ENCODE measurements at regions not wholly inside any gene's neighbourhood (a gene's known extent, or its start where the extent isn't known, plus 50 kb on each side); places are given as distances from the start of the nearest gene placed in this dataset.

DNA sequence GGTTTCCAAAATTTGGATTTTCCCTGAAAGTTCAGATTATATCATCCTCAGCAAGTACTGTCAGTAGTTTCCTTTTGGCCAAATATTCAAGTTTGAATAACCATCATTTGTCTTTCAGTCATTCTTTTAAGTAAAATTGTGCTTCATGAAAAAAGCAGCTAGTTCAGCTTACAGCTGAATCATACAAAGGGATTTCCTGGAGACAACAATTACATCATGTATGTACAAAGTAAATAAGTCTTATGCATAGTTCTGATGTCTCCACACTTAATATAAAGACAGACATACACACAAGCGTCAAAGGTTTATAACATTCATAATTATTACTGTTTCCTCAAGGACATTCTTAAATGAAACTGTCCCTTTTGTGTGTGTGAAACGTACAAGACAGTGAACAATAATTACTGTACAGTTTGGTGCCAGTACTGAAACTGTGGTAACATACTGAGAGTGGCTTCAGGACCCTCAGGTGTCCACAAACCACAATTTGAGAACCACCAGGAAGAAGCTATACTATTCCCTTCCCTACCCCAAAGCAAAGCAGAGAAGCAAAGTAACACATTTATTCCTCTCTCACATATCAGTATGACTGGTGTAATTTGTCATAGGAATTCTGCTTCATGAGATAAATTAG is 746.6 kb downstream of the TAF11L14 start:
- H3K27ac ChIP-seq (ENCODE audit: low read depth, low read length) = no peak overlapping the region
- H3K79me1 ChIP-seq (ENCODE audit: low read depth, low read length) = no peaks in the 10 kb centered on the region
- no peak overlapping the region for H3K9ac ChIP-seq (replicated peaks in 1 of 4; ENCODE audit: extremely low read depth in 1 of 4, low read depth in 3 of 4, low read length in 3 of 4)
- FAIRE-seq (no peak), DNase-seq (ENCODE audit: low read depth in 1 of 2, low spot score in 2 of 2) (no peak)
- H3K79me2 ChIP-seq (ENCODE audit: control insufficient read depth in 1 of 2, insufficient read depth in 2 of 2, low read length in 2 of 2) = no peaks in the 10 kb centered on the region
- no peak overlapping the region for H2BK20ac ChIP-seq (ENCODE audit: low read length)
- H2BK120ac ChIP-seq (replicated peaks; ENCODE audit: low read depth, low read length) = no peak overlapping the region
- no peak overlapping the region for H3K14ac ChIP-seq (ENCODE audit: insufficient read length)
- H3K4me1 ChIP-seq (replicated peaks in 1 of 4; ENCODE audit: control insufficient read depth in 3 of 4, insufficient read depth in 4 of 4, low read length in 3 of 4) = no peaks in the 10 kb centered on the region
- POLR2A ChIA-PET (ENCODE audit: partially characterized antibody) = no interaction called here
- H3K23ac ChIP-seq (ENCODE audit: insufficient read length) = no peak overlapping the region
- no peak overlapping the region for H4K91ac ChIP-seq (replicated peaks; ENCODE audit: insufficient read length, low read length)
- WGBS, 2 experiments (ENCODE audit: extremely low coverage in 1 of 2, insufficient coverage in 1 of 2, insufficient read length in 1 of 2, insufficient replicate concordance in 2 of 2, low coverage in 1 of 2, low lambda C conversion rate in 2 of 2, missing lambda C conversion rate in 1 of 2) = 89% methylated on average over 2 of the region's 2 CpGs; no CpG with 5 or more reads in 1 of the 2 experiments
- H3K4me2 ChIP-seq (ENCODE audit: insufficient read depth in 1 of 2, low read depth in 2 of 2, low read length in 2 of 2) = no peak overlapping the region
- H3K9me3 ChIP-seq (ENCODE audit: insufficient read depth in 2 of 2, low read depth in 1 of 2, low read length in 1 of 2) = no peaks in the 10 kb centered on the region
- no peak overlapping the region for H2BK5ac ChIP-seq (ENCODE audit: low read depth, low read length)
- no peak overlapping the region for H2BK12ac ChIP-seq (ENCODE audit: low read depth, low read length)
- CTCF ChIA-PET (ENCODE audit: partially characterized antibody) = interaction anchor here (1.1 kb wide), 1 partner anchor 13 kb away, joined by 3 read pairs; no protein-coding TSS in a partner anchor
- H3K56ac ChIP-seq (replicated peaks; ENCODE audit: insufficient read length, low read depth, low read length) = no peak overlapping the region
- TF ChIP-seq FOSL1 (IDR thresholded peaks at IDR 0.05; ENCODE audit: insufficient read depth, low read depth, low read length) = no peak
- TF ChIP-seq PHF8 (conservative IDR thresholded peaks at IDR 0.05; ENCODE audit: low read depth, low read length) = no peak
- no peak for TF ChIP-seq KDM1A (IDR thresholded peaks at IDR 0.05; ENCODE audit: borderline replicate concordance, low read length)
- TF ChIP-seq MAX (IDR thresholded peaks at IDR 0.05) = no peak
- no peak for TF ChIP-seq ASH2L (IDR thresholded peaks at IDR 0.05; ENCODE audit: low read length)
- no peak for TF ChIP-seq SUZ12 (IDR thresholded peaks at IDR 0.05; ENCODE audit: low read length)
- TF ChIP-seq EGR1 (IDR thresholded peaks at IDR 0.05; ENCODE audit: borderline replicate concordance, low read depth, low read length) = no peak
- no peak for TF ChIP-seq CTBP2 (IDR thresholded peaks at IDR 0.05; ENCODE audit: borderline replicate concordance, insufficient read depth, insufficient read length, low read length)
- TF ChIP-seq ZNF274 (IDR thresholded peaks at IDR 0.05; ENCODE audit: borderline replicate concordance, extremely low read depth, low read length) = no peak
- H2BK15ac ChIP-seq (ENCODE audit: low read length) = no peak overlapping the region
- H4K8ac ChIP-seq (ENCODE audit: extremely low read depth, insufficient read depth, low read length) = no peak overlapping the region
- H3K4ac ChIP-seq (replicated peaks; ENCODE audit: insufficient read length, low read depth, low read length) = no peak overlapping the region
- no peak overlapping the region for H2AK5ac ChIP-seq (ENCODE audit: low read depth, low read length)
- H3K18ac ChIP-seq (ENCODE audit: extremely low read depth, low read length) = no peak overlapping the region
- H3K23me2 ChIP-seq (ENCODE audit: low read depth, low read length) = no peaks in the 10 kb centered on the region
- no peak overlapping the region for H4K5ac ChIP-seq (ENCODE audit: insufficient read length, low read depth, low read length)
- no peak overlapping the region for H3K4me3 ChIP-seq (ENCODE audit: extremely low read depth in 1 of 4, insufficient read depth in 2 of 4, low read depth in 3 of 4, low read length in 4 of 4)
- no peak overlapping the region for H2AFZ ChIP-seq (ENCODE audit: low read length)
- peaks cover 0 to 1% (median 0%) of the 10 kb centered on the region in 4 experiments; a peak in 1 of 7 replicates for H3K27me3 ChIP-seq (replicated peaks in 1 of 4; ENCODE audit: control insufficient read depth in 3 of 4, extremely low read depth in 1 of 4, insufficient read depth in 3 of 4, low read length in 3 of 4)
- no peaks in the 10 kb centered on the region for H3K36me3 ChIP-seq (ENCODE audit: control insufficient read depth in 2 of 4, insufficient read depth in 4 of 4, low read length in 3 of 4)
- no peaks in the 10 kb centered on the region for H4K20me1 ChIP-seq (replicated peaks in 1 of 2; ENCODE audit: control insufficient read depth in 1 of 2, insufficient read depth in 2 of 2, low read length in 2 of 2)

Measured in H1 (cell line).